Heart right ventricle (tissue), 16 donors: ENCODE measurements at regions not wholly inside any gene's neighbourhood (a gene's known extent, or its start where the extent isn't known, plus 50 kb on each side); places are given as distances from the start of the nearest gene placed in this dataset.

Experiments used
- ATAC-seq, 8 donors: fragments of 200-7000 bp; cut with Tn5 transposase; one replicate each; pipeline ENCODE4 v1.9.1; 2020; ENCODE audit warnings: mild to moderate bottlenecking in 8 of 8, moderate library complexity in 8 of 8, moderate number of reproducible peaks in 1 of 8
- DNase-seq, 2 donors: peaks; one replicate each; pipeline ENCODE4 v3.0.0-alpha.2; 2020
- H3K27ac ChIP-seq, 10 donors: fragments of 200-600 bp; sonication (generic) in 2 of 10; one replicate each; pipeline versions ENCODE4 v1.5.0 to v1.8.0; 2020 to 2022; ENCODE audit warnings: mild to moderate bottlenecking in 3 of 10
- H3K27me3 ChIP-seq, 7 donors: fragments of 200-600 bp; one replicate each; pipeline ENCODE4 v1.8.0; 2021 to 2022; ENCODE audit warnings: mild to moderate bottlenecking in 2 of 7
- H3K36me3 ChIP-seq, 9 donors: fragments of 200-600 bp; sonication (generic) in 1 of 9; one replicate each; pipeline versions ENCODE4 v1.5.0 to v1.8.0; 2020 to 2022; ENCODE audit warnings: mild to moderate bottlenecking in 2 of 9
- H3K4me1 ChIP-seq, 9 donors: fragments of 200-600 bp; sonication (generic) in 1 of 9; one replicate each; pipeline versions ENCODE4 v1.5.0 to v1.8.0; 2020 to 2022; ENCODE audit warnings: mild to moderate bottlenecking in 4 of 9
- H3K4me3 ChIP-seq, 10 donors: fragments of 200-600 bp; sonication (generic) in 2 of 10; one replicate each; pipeline versions ENCODE4 v1.5.0 to v1.8.0; 2020 to 2022; ENCODE audit warnings: mild to moderate bottlenecking in 7 of 10, moderate library complexity in 2 of 10
- H3K9me3 ChIP-seq, 11 donors: fragments of 200-600 bp in 10 of 11; sonication (generic) in 2 of 11; one replicate each; pipeline versions ENCODE4 v1.5.0 to v1.8.0; 2013 to 2022; ENCODE audit warnings: mild to moderate bottlenecking in 2 of 11, control low read depth in 1 of 11, moderate library complexity in 1 of 11
- WGBS, 2 donors: extraction: QIAGEN DNeasy Blood & Tissue Kit; methylation state at CpG; one replicate each; pipeline ENCODE4 v1.1.7; 2013; ENCODE audit warnings: inconsistent platforms in 1 of 2; 5-methylcytosine and 5-hydroxymethylcytosine counted together
- intact Hi-C, 10 donors: fragments of 100-400 bp; cut with DNase I; formaldehyde crosslinking; loops; one replicate each; pipeline versions ENCODE4 v1.11.1 to v1.14.2; 2022
- TF ChIP-seq, protein P1 (sequence below), 9 donors: fragments of 200-600 bp; sonication (generic) in 2 of 9; IDR thresholded peaks; one replicate each; pipeline versions ENCODE4 v1.5.0 to v1.8.0; 2021 to 2022; ENCODE audit warnings: antibody characterized with exemption in 9 of 9, mild to moderate bottlenecking in 5 of 9, moderate library complexity in 1 of 9
- donor health status: Arrhythmogenic right ventricular cardiomyopathy.
- donor health status: ischemic (EF 13 %, LVEDD 7.1; RV severe dilation, severe dysfunction).
- donor health status: healthy with polysubstance abuse.
- donor health status: DM: no; HTN: yes; CAD: no.
- donor health status: DM: no; HTN: no; CAD: no.
- donor health status: ischemic (EF 25% LVEDD 6.9; RV normal size, moderate dysfunction).
- donor health status: ischemic (EF 25% LVEDD 5.7; RV mildly dilated, moderate dysfunction).
- donor health status: healthy.
- donor health status: DM: yes; HTN: yes; CAD: no.
- donor health status: Ischemic cardiomyopathy.
- donor health status: ischemic (EF 35%, LVEDD 5.7; RV mildly dilated, moderate dysfunction).
- donor health status: nonischemic (EF 11% LVEDD 7.7; RV severe dilation, severe dysfunction).
- donor health status: DM: yes; HTN: yes; CAD: no.
- donor health status: PGD.
- donor health status: ischemic (EF 29% LVEDD 5.4; RV normal size, mild dysfunction).
- donor health status: nonischemic (EF 23%, LVEDD 6.1; RV moderate dilation, normal function).

DNA sequence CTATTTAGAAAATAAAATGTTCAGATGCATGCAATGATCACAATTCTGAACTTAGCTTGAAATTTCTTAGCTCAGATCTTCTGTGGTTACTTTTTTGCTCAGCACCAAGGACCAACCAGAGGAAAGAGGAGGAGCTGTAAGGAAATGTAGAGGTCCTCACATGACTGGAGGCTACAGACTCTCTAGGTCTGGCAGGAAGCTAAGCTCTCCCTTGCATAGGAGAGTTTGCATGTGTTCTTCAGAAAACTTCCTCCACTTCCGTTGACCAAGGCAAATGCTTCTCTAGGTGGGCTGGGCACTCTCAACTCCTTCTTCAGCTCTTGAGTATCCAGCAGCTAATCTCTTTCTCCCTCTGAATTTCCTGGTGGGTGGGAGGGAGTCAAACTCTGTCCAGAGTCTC lies 119.6 kb downstream of the BTC start:
- no peak for DNase-seq
- no peak overlapping the region for H3K4me3 ChIP-seq
- peaks cover 0 to 6% (median 0%) of the 10 kb centered on the region in 9 donors for H3K4me1 ChIP-seq
- WGBS, 2 donors, result 40 to 48% methylated on average over 1 of the region's 1 CpG
- TF ChIP-seq, protein P1, sequence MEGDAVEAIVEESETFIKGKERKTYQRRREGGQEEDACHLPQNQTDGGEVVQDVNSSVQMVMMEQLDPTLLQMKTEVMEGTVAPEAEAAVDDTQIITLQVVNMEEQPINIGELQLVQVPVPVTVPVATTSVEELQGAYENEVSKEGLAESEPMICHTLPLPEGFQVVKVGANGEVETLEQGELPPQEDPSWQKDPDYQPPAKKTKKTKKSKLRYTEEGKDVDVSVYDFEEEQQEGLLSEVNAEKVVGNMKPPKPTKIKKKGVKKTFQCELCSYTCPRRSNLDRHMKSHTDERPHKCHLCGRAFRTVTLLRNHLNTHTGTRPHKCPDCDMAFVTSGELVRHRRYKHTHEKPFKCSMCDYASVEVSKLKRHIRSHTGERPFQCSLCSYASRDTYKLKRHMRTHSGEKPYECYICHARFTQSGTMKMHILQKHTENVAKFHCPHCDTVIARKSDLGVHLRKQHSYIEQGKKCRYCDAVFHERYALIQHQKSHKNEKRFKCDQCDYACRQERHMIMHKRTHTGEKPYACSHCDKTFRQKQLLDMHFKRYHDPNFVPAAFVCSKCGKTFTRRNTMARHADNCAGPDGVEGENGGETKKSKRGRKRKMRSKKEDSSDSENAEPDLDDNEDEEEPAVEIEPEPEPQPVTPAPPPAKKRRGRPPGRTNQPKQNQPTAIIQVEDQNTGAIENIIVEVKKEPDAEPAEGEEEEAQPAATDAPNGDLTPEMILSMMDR (IDR thresholded peaks at IDR 0.05), result no peak
- peaks cover 0 to 6% (median 0%) of the 10 kb centered on the region in 11 donors for H3K9me3 ChIP-seq
- H3K27me3 ChIP-seq, result peaks cover 0 to 13% (median 0%) of the 10 kb centered on the region in 7 donors
- no peak overlapping the region for H3K27ac ChIP-seq
- no peak for ATAC-seq
- no peaks in the 10 kb centered on the region for H3K36me3 ChIP-seq
- intact Hi-C loops, result loop anchor here (2.0 to 10.0 kb wide), 11 partner anchors 130 to 490 kb away; no protein-coding TSS in a partner anchor

GRCh38 chr4:74675673-74676279 lies 118.5 kb downstream of the BTC start:
- H3K4me1 ChIP-seq, result peaks cover 0 to 5% (median 0%) of the 10 kb centered on the region in 9 donors
- H3K4me3 ChIP-seq, result no peak overlapping the region
- intact Hi-C loops, result loop anchor here (2.0 to 10.0 kb wide), 10 partner anchors 131 to 491 kb away; no protein-coding TSS in a partner anchor
- 10 to 12% methylated on average over 5 of the region's 5 CpGs for WGBS, 2 donors
- ATAC-seq (no peak), DNase-seq (peak in 1 of 2 donors; percentile 14)
- no peaks in the 10 kb centered on the region for H3K36me3 ChIP-seq
- H3K27me3 ChIP-seq, result peaks cover 0 to 13% (median 0%) of the 10 kb centered on the region in 7 donors
- no peak overlapping the region for H3K27ac ChIP-seq
- TF ChIP-seq, protein P1 (IDR thresholded peaks at IDR 0.05), result peak; percentile 16 to 77 (median 71)
- H3K9me3 ChIP-seq, result peaks cover 0 to 16% (median 0%) of the 10 kb centered on the region in 11 donors

DNA sequence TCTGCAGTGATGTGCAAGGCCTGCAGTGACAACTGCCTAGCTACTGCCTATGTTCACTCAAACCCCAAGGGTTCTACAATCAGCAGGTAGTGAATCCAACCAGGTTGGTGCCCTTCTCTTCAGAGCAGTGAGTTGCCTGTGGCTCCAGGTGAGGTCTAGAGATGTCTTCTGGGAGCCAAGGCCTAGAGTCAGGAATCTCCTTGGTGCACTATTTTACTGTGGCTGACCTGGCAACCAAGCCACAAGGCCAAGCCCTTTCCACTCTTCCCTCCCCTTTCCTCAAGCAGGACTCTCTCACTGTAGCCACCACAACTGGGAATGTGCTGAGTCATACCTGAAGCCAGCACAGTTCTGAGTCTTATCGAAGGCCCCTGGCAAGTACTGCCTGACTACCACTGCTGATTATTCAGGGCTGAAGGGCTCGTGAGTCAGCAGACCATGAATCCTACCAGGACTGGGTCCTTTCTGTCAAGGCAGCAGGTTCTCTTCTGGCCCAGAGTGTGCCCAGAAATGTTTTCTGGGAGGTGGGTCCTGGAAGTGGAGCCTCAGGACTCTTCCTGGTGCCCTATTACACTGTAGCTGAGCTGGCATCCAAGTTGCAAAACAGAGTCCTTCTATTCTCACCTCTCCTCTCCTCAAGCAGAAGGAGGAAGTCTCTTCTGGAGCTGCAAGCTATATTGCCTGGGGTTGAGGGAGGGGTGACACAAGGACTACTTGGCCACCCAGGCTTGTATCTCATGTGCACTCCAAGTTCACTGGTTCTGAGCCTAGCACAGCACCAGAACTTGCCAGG lies 111.6 kb downstream of the BTC start:
- Histone ChIP-seq H3K9me3 (peaks cover 0 to 18% (median 0%) of the 10 kb centered on the region in 11 donors), H3K27ac (no peak overlapping the region), H3K36me3 (no peaks in the 10 kb centered on the region), H3K4me3 (no peak overlapping the region), H3K27me3 (peaks cover 0 to 7% (median under 1%) of the 10 kb centered on the region in 7 donors), H3K4me1 (no peaks in the 10 kb centered on the region)
- peak in 1 of 8 donors; percentile 26 for ATAC-seq
- TF ChIP-seq, protein P1 (IDR thresholded peaks at IDR 0.05), result no peak
- intact Hi-C loops, result loop anchor here in 1 of 10 donors (10.0 kb wide), 1 partner anchor 358 kb away; no protein-coding TSS in a partner anchor
- WGBS, 2 donors, result 49 to 51% methylated on average over 2 of the region's 2 CpGs
- no peak for DNase-seq

- DNase-seq (no peak), ATAC-seq (no peak)
- no peaks in the 10 kb centered on the region for H3K36me3 ChIP-seq
- no peak overlapping the region for H3K27ac ChIP-seq
- TF ChIP-seq, protein P1 (IDR thresholded peaks at IDR 0.05), result no peak
- H3K4me1 ChIP-seq, result no peaks in the 10 kb centered on the region
- H3K9me3 ChIP-seq, result no peaks in the 10 kb centered on the region
- H3K27me3 ChIP-seq, result peaks cover 0 to 27% (median 5%) of the 10 kb centered on the region in 7 donors
- intact Hi-C loops, result no loop called here
- WGBS, 2 donors, result 24 to 44% methylated on average over 4 of the region's 4 CpGs
- H3K4me3 ChIP-seq, result no peak overlapping the region
These were observed 101.4 kb downstream of the BTC start for GRCh38 chr4:74692972-74693371.
